ENCODE measurements at regions not wholly inside any gene's neighbourhood (a gene's known extent, or its start where the extent isn't known, plus 50 kb on each side); places are given as distances from the start of the nearest gene placed in this dataset.

GRCh38 chr1:69175053-69175452 is 392.7 kb upstream of the LRRC7 start:
- TF ChIP-seq, protein P1, sequence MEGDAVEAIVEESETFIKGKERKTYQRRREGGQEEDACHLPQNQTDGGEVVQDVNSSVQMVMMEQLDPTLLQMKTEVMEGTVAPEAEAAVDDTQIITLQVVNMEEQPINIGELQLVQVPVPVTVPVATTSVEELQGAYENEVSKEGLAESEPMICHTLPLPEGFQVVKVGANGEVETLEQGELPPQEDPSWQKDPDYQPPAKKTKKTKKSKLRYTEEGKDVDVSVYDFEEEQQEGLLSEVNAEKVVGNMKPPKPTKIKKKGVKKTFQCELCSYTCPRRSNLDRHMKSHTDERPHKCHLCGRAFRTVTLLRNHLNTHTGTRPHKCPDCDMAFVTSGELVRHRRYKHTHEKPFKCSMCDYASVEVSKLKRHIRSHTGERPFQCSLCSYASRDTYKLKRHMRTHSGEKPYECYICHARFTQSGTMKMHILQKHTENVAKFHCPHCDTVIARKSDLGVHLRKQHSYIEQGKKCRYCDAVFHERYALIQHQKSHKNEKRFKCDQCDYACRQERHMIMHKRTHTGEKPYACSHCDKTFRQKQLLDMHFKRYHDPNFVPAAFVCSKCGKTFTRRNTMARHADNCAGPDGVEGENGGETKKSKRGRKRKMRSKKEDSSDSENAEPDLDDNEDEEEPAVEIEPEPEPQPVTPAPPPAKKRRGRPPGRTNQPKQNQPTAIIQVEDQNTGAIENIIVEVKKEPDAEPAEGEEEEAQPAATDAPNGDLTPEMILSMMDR (IDR thresholded peaks at IDR 0.05; ENCODE audit: low read depth, low read length), result no peak
- H3K4me3 ChIP-seq (ENCODE audit: low read depth, low read length), result no peak overlapping the region

GRCh38 chr1:69180358-69180757 is 387.4 kb upstream of the LRRC7 start:
- H3K4me3 ChIP-seq (ENCODE audit: low read depth, low read length), result no peak overlapping the region
- TF ChIP-seq, protein P1 (IDR thresholded peaks at IDR 0.05; ENCODE audit: low read depth, low read length), result no peak

- TF ChIP-seq, protein P1 (IDR thresholded peaks at IDR 0.05; ENCODE audit: low read depth, low read length), result no peak
- no peak overlapping the region for H3K4me3 ChIP-seq (ENCODE audit: low read depth, low read length)
Measured at GRCh38 chr1:69185378-69185777, 382.3 kb upstream of the LRRC7 start.

- no peak overlapping the region for H3K4me3 ChIP-seq (ENCODE audit: low read depth, low read length)
- TF ChIP-seq, protein P1 (IDR thresholded peaks at IDR 0.05; ENCODE audit: low read depth, low read length), result no peak
Measured at GRCh38 chr1:69191335-69191734, 376.4 kb upstream of the LRRC7 start.

DNA sequence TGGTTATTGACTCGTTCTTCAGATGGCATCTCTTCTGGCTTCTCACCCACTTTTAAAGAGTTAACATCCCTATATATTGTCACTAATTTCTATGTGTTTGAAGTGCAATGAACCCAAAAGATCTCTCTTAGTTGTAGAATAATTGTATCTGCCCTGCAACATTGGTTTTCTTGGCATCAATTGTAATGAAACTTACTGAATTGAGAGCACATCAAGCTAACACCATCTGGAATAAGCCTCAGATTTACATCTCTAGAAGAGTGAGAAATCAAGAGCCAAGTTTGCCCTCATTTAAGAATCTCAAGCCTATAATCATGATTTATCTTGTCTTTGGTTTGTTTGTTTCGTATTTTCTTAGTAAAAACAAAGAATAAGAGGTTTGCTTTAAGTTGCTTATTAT is 372.6 kb upstream of the LRRC7 start:
- TF ChIP-seq, protein P1 (IDR thresholded peaks at IDR 0.05; ENCODE audit: low read depth, low read length), result no peak

DNA sequence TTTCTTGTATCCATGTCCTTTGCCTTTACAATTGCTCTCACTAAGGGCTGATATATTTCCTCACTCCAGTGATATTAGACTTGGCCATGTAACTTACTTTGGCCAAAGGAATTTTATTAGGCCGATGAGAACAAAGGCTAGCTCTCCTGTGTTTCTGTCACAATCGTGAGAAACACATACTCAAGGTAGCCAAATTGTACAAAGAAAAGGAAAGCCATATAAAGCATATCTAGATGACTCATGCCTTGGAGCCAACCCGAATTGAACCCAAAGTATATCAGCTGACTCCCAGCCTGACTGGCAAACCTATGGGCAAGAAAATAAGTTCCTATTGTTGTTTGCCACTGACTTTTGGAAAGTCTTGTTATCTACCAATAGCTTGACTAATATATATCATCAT is 371.7 kb upstream of the LRRC7 start:
- TF ChIP-seq, protein P1 (IDR thresholded peaks at IDR 0.05; ENCODE audit: low read depth, low read length), result no peak
- H3K4me3 ChIP-seq (ENCODE audit: low read depth, low read length), result no peak overlapping the region

More for the DNA sequence above, 372.6 kb upstream of the LRRC7 start:
- H3K4me3 ChIP-seq (ENCODE audit: low read depth, low read length), result no peak overlapping the region

GRCh38 chr1:69197816-69198215 is 369.9 kb upstream of the LRRC7 start:
- H3K4me3 ChIP-seq (ENCODE audit: low read depth, low read length), result no peak overlapping the region
- TF ChIP-seq, protein P1 (IDR thresholded peaks at IDR 0.05; ENCODE audit: low read depth, low read length), result no peak

All from WI38 (cell line).